Transverse colon (tissue), 4 donors: ENCODE measurements at regions not wholly inside any gene's neighbourhood (a gene's known extent, or its start where the extent isn't known, plus 50 kb on each side); places are given as distances from the start of the nearest gene placed in this dataset.

Source experiments
- DNase-seq: peaks from one replicate; pipeline ENCODE4 v3.0.0-alpha.2; 2019
- H3K27ac ChIP-seq, 4 donors: fragments of 200-600 bp; sonication (generic); 2 replicates each; pipeline ENCODE4 v1.5.1; 2016 to 2018; ENCODE audit warnings: inconsistent platforms in 4 of 4
- H3K27me3 ChIP-seq: fragments of 200-600 bp; sonication (generic); 2 replicates; pipeline ENCODE4 v1.5.1; 2017; ENCODE audit warnings: inconsistent platforms
- H3K36me3 ChIP-seq, 4 donors: fragments of 200-600 bp; sonication (generic); 2 replicates each; pipeline ENCODE4 v1.5.1; 2017 to 2019; ENCODE audit warnings: inconsistent platforms in 4 of 4
- H3K4me1 ChIP-seq, 4 donors: fragments of 200-600 bp; sonication (generic); 2 replicates each; pipeline ENCODE4 v1.5.1; 2017 to 2020; ENCODE audit warnings: inconsistent platforms in 4 of 4
- H3K4me3 ChIP-seq, 4 donors: fragments of 200-600 bp; sonication (generic); 1 replicate in 1 of 4; 2 replicates in 3 of 4; pipeline versions ENCODE4 v1.5.1 to v1.6.1; 2017 to 2019; ENCODE audit warnings: inconsistent platforms in 4 of 4
- H3K9me3 ChIP-seq, 2 donors: fragments of 200-600 bp; sonication (generic); 2 replicates each; pipeline ENCODE4 v1.5.1; 2017 to 2019; ENCODE audit warnings: inconsistent platforms in 2 of 2
- CTCF ChIP-seq, 5 experiments: fragments of 200-600 bp in 3 of 5; fragments of 450-650 bp in 2 of 5; sonication (generic) in 3 of 5; IDR thresholded peaks; 1 replicate in 2 of 5; 2 replicates in 3 of 5; pipeline ENCODE4 v1.5.1; 2016 to 2017; ENCODE audit warnings: antibody characterized with exemption in 5 of 5, inconsistent platforms in 3 of 5, mild to moderate bottlenecking in 2 of 5, moderate library complexity in 1 of 5
- EP300 ChIP-seq: sonication (generic); formaldehyde crosslinking; IDR thresholded peaks from one replicate; pipeline ENCODE4 v1.6.1; 2017; ENCODE audit warnings: antibody characterized with exemption, low read depth
- POLR2A ChIP-seq: fragments of 450-650 bp; IDR thresholded peaks from one replicate; pipeline ENCODE4 v1.6.1; 2016; ENCODE audit warnings: antibody characterized with exemption, mild to moderate bottlenecking, moderate library complexity
- POLR2AphosphoS5 ChIP-seq, 3 donors: sonication (generic); formaldehyde crosslinking; IDR thresholded peaks; one replicate each; pipeline ENCODE4 v1.6.1; 2016; ENCODE audit warnings: antibody characterized with exemption in 3 of 3
- WGBS, 2 donors: methylation state at CpG; one replicate each; pipeline ENCODE4 v1.1.5; 2018; ENCODE audit warnings: low coverage in 1 of 2; 5-methylcytosine and 5-hydroxymethylcytosine counted together
- in situ Hi-C, 4 donors: fragments of 200-750 bp; cut with MboI; loops; one replicate each; pipeline versions ENCODE4 v1.15.0 to v1.15.1; 2017; ENCODE audit warnings: low sequenced_read_pairs in 3 of 4, low pct_ligation_motif_present in 1 of 4, low pct_unique_long_range_greater_than_20kb in 1 of 4
- intact Hi-C: fragments of 100-400 bp; cut with DNase I; formaldehyde crosslinking; loops from one replicate; pipeline ENCODE4 v1.15.1; 2023; ENCODE audit warnings: low total_unique reads

- no peak for DNase-seq
- Histone ChIP-seq H3K9me3 (no peaks in the 10 kb centered on the region), H3K27ac (peak overlapping the region in 2 of 4 donors; percentile 50 to 52), H3K4me1 (no peaks in the 10 kb centered on the region), H3K27me3 (no peaks in the 10 kb centered on the region), H3K4me3 (no peak overlapping the region), H3K36me3 (no peaks in the 10 kb centered on the region)
- WGBS, 2 donors: no CpG with 5 or more reads among the region's 5 CpGs
- intact Hi-C loops: no loop called here
- in situ Hi-C loops: no loop called here
- TF ChIP-seq CTCF (IDR thresholded peaks at IDR 0.05) (no peak), EP300 (no peak), POLR2A (no peak), POLR2AphosphoS5 (IDR thresholded peaks at IDR 0.05) (no peak)
Measured at GRCh38 chrY:21821881-21822280, 72.4 kb downstream of the RBMY1D start.

GRCh38 chrY:21827593-21827992 is 66.7 kb downstream of the RBMY1D start:
- in situ Hi-C loops: no loop called here
- TF ChIP-seq POLR2A: no peak
- TF ChIP-seq POLR2AphosphoS5 (IDR thresholded peaks at IDR 0.05): no peak
- no peak for TF ChIP-seq EP300
- TF ChIP-seq CTCF (IDR thresholded peaks at IDR 0.05): no peak
- no peaks in the 10 kb centered on the region for H3K27me3 ChIP-seq
- no CpG with 5 or more reads among the region's 3 CpGs for WGBS, 2 donors
- no peak overlapping the region for H3K27ac ChIP-seq
- H3K9me3 ChIP-seq: no peaks in the 10 kb centered on the region
- intact Hi-C loops: no loop called here
- DNase-seq: no peak
- no peaks in the 10 kb centered on the region for H3K36me3 ChIP-seq
- H3K4me3 ChIP-seq: no peak overlapping the region
- no peaks in the 10 kb centered on the region for H3K4me1 ChIP-seq
